GM19025 (cell line): ENCODE measurements at regions not wholly inside any gene's neighbourhood (a gene's known extent, or its start where the extent isn't known, plus 50 kb on each side); places are given as distances from the start of the nearest gene placed in this dataset.

Experiments
- ATAC-seq: cut with Tn5 transposase; IDR thresholded peaks from one replicate; pipeline ENCODE4 v1.9.1; 2021; ENCODE audit warnings: mild to moderate bottlenecking, low read depth, moderate library complexity; ENCODE audit not compliant: unreplicated experiment

GRCh38 chr22:49574881-49575702 is 252.6 kb downstream of the BRD1 start:
- no peak for ATAC-seq

GRCh38 chr22:49574205-49574880 is 253.3 kb downstream of the BRD1 start:
- no peak for ATAC-seq

GRCh38 chr22:49573109-49573765 is 254.4 kb downstream of the BRD1 start:
- no peak for ATAC-seq

- ATAC-seq, result no peak
Measured at GRCh38 chr22:49571326-49571725, 256.3 kb downstream of the BRD1 start.

- ATAC-seq, result no peak
Measured at GRCh38 chr22:49570032-49570848, 257.4 kb downstream of the BRD1 start.

- ATAC-seq, result no peak
Measured at GRCh38 chr22:49569286-49570031, 258.2 kb downstream of the BRD1 start.

- no peak for ATAC-seq
Measured at GRCh38 chr22:49568751-49569285, 258.9 kb downstream of the BRD1 start.

GRCh38 chr22:49567899-49568750 is 259.5 kb downstream of the BRD1 start:
- ATAC-seq, result no peak

- ATAC-seq, result no peak
Measured at GRCh38 chr22:49566693-49567092, 261.0 kb downstream of the BRD1 start.

GRCh38 chr22:49566141-49566541 is 261.5 kb downstream of the BRD1 start:
- no peak for ATAC-seq

GRCh38 chr22:49565516-49565855 is 262.2 kb downstream of the BRD1 start:
- no peak for ATAC-seq

- ATAC-seq, result no peak
Measured at GRCh38 chr22:49564666-49565515, 262.8 kb downstream of the BRD1 start.

- ATAC-seq, result no peak
Measured at GRCh38 chr22:49564054-49564453, 263.6 kb downstream of the BRD1 start.

GRCh38 chr22:49562685-49563249 is 264.9 kb downstream of the BRD1 start:
- no peak for ATAC-seq

- no peak for ATAC-seq
Measured at GRCh38 chr22:49561976-49562375, 265.7 kb downstream of the BRD1 start.

- ATAC-seq, result no peak
Measured at GRCh38 chr22:49561338-49561737, 266.3 kb downstream of the BRD1 start.

GRCh38 chr22:49555526-49555925 is 272.1 kb downstream of the BRD1 start:
- ATAC-seq, result no peak

GRCh38 chr22:49554741-49555140 is 272.9 kb downstream of the BRD1 start:
- ATAC-seq, result no peak
